Liver (tissue), 7 donors: ENCODE measurements at regions not wholly inside any gene's neighbourhood (a gene's known extent, or its start where the extent isn't known, plus 50 kb on each side); places are given as distances from the start of the nearest gene placed in this dataset.

Experiments
- DNase-seq: peaks from one replicate; pipeline ENCODE4 v3.0.0-alpha.2; 2017; ENCODE audit warnings: low spot score
- H3K27ac ChIP-seq, 2 donors: one replicate each; pipeline ENCODE4 v1.7.0; 2013; ENCODE audit warnings: inconsistent platforms in 2 of 2, low read length in 2 of 2, control low read depth in 1 of 2, low read depth in 1 of 2, mild to moderate bottlenecking in 1 of 2
- H3K27me3 ChIP-seq, 4 donors: one replicate each; pipeline versions ENCODE4 v1.6.1 to v1.7.0; 2013; ENCODE audit warnings: low read length in 3 of 4, inconsistent platforms in 1 of 4, mild to moderate bottlenecking in 1 of 4, moderate library complexity in 1 of 4; ENCODE audit not compliant: control insufficient read depth in 4 of 4, insufficient read depth in 4 of 4
- H3K36me3 ChIP-seq, 4 donors: one replicate each; pipeline versions ENCODE4 v1.6.1 to v1.7.0; 2013; ENCODE audit warnings: low read length in 3 of 4, mild to moderate bottlenecking in 3 of 4, low read depth in 1 of 4, moderate library complexity in 1 of 4; ENCODE audit not compliant: control insufficient read depth in 4 of 4, insufficient read depth in 3 of 4
- H3K4me1 ChIP-seq, 4 donors: one replicate each; pipeline versions ENCODE4 v1.6.1 to v1.7.0; 2013; ENCODE audit warnings: low read length in 3 of 4, mild to moderate bottlenecking in 3 of 4, moderate library complexity in 1 of 4; ENCODE audit not compliant: control insufficient read depth in 4 of 4, insufficient read depth in 4 of 4
- H3K4me3 ChIP-seq, 3 donors: one replicate each; pipeline versions ENCODE4 v1.6.1 to v1.7.0; 2013; ENCODE audit warnings: low read length in 3 of 3, control low read depth in 1 of 3, low read depth in 1 of 3, mild to moderate bottlenecking in 1 of 3
- H3K9ac ChIP-seq, 2 donors: one replicate each; pipeline ENCODE4 v1.7.0; 2013; ENCODE audit warnings: low read length in 2 of 2, mild to moderate bottlenecking in 2 of 2, moderate library complexity in 2 of 2, control low read depth in 1 of 2, low read depth in 1 of 2
- H3K9me3 ChIP-seq, 4 donors: one replicate each; pipeline versions ENCODE4 v1.6.1 to v1.7.0; 2013; ENCODE audit warnings: low read length in 3 of 4; ENCODE audit not compliant: control insufficient read depth in 4 of 4
- ATF3 ChIP-seq: IDR thresholded peaks from 2 replicates; pipeline ENCODE4 v1.6.1; 2016; ENCODE audit warnings: antibody characterized with exemption
- EGR1 ChIP-seq, 2 donors: IDR thresholded peaks; 2 replicates each; pipeline ENCODE4 v1.6.1; 2016 to 2018; ENCODE audit warnings: antibody characterized with exemption in 2 of 2, low read depth in 2 of 2
- FOXA1 ChIP-seq: IDR thresholded peaks from 2 replicates; pipeline ENCODE4 v1.6.1; 2016; ENCODE audit warnings: antibody characterized with exemption
- FOXA2 ChIP-seq: IDR thresholded peaks from 2 replicates; pipeline ENCODE4 v1.6.1; 2016; ENCODE audit warnings: antibody characterized with exemption
- GABPA ChIP-seq, 2 donors: IDR thresholded peaks in 1 of 2; conservative IDR thresholded peaks in 1 of 2; 2 replicates each; pipeline ENCODE4 v1.6.1; 2016; ENCODE audit warnings: antibody characterized with exemption in 2 of 2, mild to moderate bottlenecking in 1 of 2, moderate library complexity in 1 of 2
- HNF4G ChIP-seq: IDR thresholded peaks from 2 replicates; pipeline ENCODE4 v1.6.1; 2016; ENCODE audit warnings: antibody characterized with exemption
- JUND ChIP-seq, 2 donors: IDR thresholded peaks; 2 replicates each; pipeline ENCODE4 v1.6.1; 2016; ENCODE audit warnings: antibody characterized with exemption in 2 of 2
- MAX ChIP-seq: IDR thresholded peaks from 2 replicates; pipeline ENCODE4 v1.6.1; 2016; ENCODE audit warnings: antibody characterized with exemption
- NR2F2 ChIP-seq: IDR thresholded peaks from 2 replicates; pipeline ENCODE4 v1.6.1; 2016; ENCODE audit warnings: antibody characterized with exemption
- RAD21 ChIP-seq, 2 donors: IDR thresholded peaks; 2 replicates each; pipeline ENCODE4 v1.6.1; 2016; ENCODE audit warnings: antibody characterized with exemption in 2 of 2, mild to moderate bottlenecking in 2 of 2
- REST ChIP-seq: IDR thresholded peaks from 2 replicates; pipeline ENCODE4 v1.6.1; 2016; ENCODE audit warnings: antibody characterized with exemption, mild to moderate bottlenecking
- RXRA ChIP-seq, 2 donors: IDR thresholded peaks; 2 replicates each; pipeline ENCODE4 v1.6.1; 2017 to 2018; ENCODE audit warnings: antibody characterized with exemption in 2 of 2, mild to moderate bottlenecking in 1 of 2
- SP1 ChIP-seq: IDR thresholded peaks from 2 replicates; pipeline ENCODE4 v1.6.1; 2018; ENCODE audit warnings: antibody characterized with exemption, mild to moderate bottlenecking
- TAF1 ChIP-seq: conservative IDR thresholded peaks from 2 replicates; pipeline ENCODE4 v1.6.1; 2016; ENCODE audit warnings: antibody characterized with exemption, mild to moderate bottlenecking
- YY1 ChIP-seq: IDR thresholded peaks from 2 replicates; pipeline ENCODE4 v1.6.1; 2016; ENCODE audit warnings: antibody characterized with exemption, mild to moderate bottlenecking
- ZBTB33 ChIP-seq: IDR thresholded peaks from 2 replicates; pipeline ENCODE4 v1.6.1; 2016; ENCODE audit warnings: antibody characterized with exemption
- WGBS: extraction: QIAGEN DNeasy Blood & Tissue Kit; methylation state at CpG from one replicate; pipeline ENCODE4 v1.1.7; 2013; 5-methylcytosine and 5-hydroxymethylcytosine counted together
- donor health status: healthy.
- donor health status: healthy.
- donor health status: healthy.
- donor health status: healthy.

- Histone ChIP-seq H3K4me3 (no peak overlapping the region), H3K9me3 (peaks cover 0 to 3% (median 1%) of the 10 kb centered on the region in 4 donors), H3K9ac (no peak overlapping the region), H3K4me1 (no peaks in the 10 kb centered on the region), H3K36me3 (no peaks in the 10 kb centered on the region), H3K27ac (no peak overlapping the region), H3K27me3 (no peaks in the 10 kb centered on the region)
- DNase-seq: no peak
- TF ChIP-seq TAF1 (no peak), RXRA (IDR thresholded peaks at IDR 0.05) (no peak), ZBTB33 (no peak), HNF4G (no peak), MAX (no peak), GABPA (IDR thresholded peaks at IDR 0.05 in 1 of 2, conservative IDR thresholded peaks at IDR 0.05 in 1 of 2) (no peak), RAD21 (IDR thresholded peaks at IDR 0.05) (no peak), FOXA1 (no peak)
- 61% methylated on average over 1 of the region's 1 CpG for WGBS
Measured at GRCh38 chr6:119881416-119881815, 531.9 kb upstream of the MAN1A1 start.

GRCh38 chr6:119880840-119881239, 531.3 kb upstream of the MAN1A1 start:
- Histone ChIP-seq H3K36me3 (no peaks in the 10 kb centered on the region), H3K27me3 (no peaks in the 10 kb centered on the region), H3K4me1 (no peaks in the 10 kb centered on the region), H3K9ac (no peak overlapping the region), H3K9me3 (peaks cover 0 to 3% (median 1%) of the 10 kb centered on the region in 4 donors), H3K4me3 (no peak overlapping the region), H3K27ac (no peak overlapping the region)
- DNase-seq: no peak
- TF ChIP-seq RXRA (IDR thresholded peaks at IDR 0.05): no peak
- no peak for TF ChIP-seq JUND (IDR thresholded peaks at IDR 0.05)
- no peak for TF ChIP-seq EGR1 (IDR thresholded peaks at IDR 0.05; ENCODE audit: low read depth in 2 of 2)
- TF ChIP-seq YY1: no peak
- no peak for TF ChIP-seq SP1
- TF ChIP-seq RAD21 (IDR thresholded peaks at IDR 0.05): no peak
- no peak for TF ChIP-seq FOXA1
- TF ChIP-seq REST: no peak
- no peak for TF ChIP-seq ZBTB33
- TF ChIP-seq ATF3: no peak
- no peak for TF ChIP-seq HNF4G
- no peak for TF ChIP-seq FOXA2
- no peak for TF ChIP-seq NR2F2
- TF ChIP-seq GABPA (IDR thresholded peaks at IDR 0.05 in 1 of 2, conservative IDR thresholded peaks at IDR 0.05 in 1 of 2): no peak
- TF ChIP-seq MAX: no peak
- no peak for TF ChIP-seq TAF1
